Breast epithelium (tissue), 3 donors: ENCODE measurements at regions not wholly inside any gene's neighbourhood (a gene's known extent, or its start where the extent isn't known, plus 50 kb on each side); places are given as distances from the start of the nearest gene placed in this dataset.

ENCODE experiments used
- POLR2A ChIP-seq: fragments of 450-650 bp; IDR thresholded peaks from one replicate; pipeline ENCODE4 v1.6.1; 2016; ENCODE audit warnings: antibody characterized with exemption, mild to moderate bottlenecking, moderate library complexity
- POLR2AphosphoS5 ChIP-seq, 3 donors: sonication (generic); formaldehyde crosslinking; IDR thresholded peaks; one replicate each; pipeline ENCODE4 v1.6.1; 2017; ENCODE audit warnings: antibody characterized with exemption in 3 of 3
- TF ChIP-seq, protein P1 (sequence below), 3 donors: fragments of 450-650 bp; IDR thresholded peaks; one replicate each; pipeline ENCODE4 v1.5.1; 2016 to 2017; ENCODE audit warnings: antibody characterized with exemption in 3 of 3, mild to moderate bottlenecking in 3 of 3, moderate library complexity in 3 of 3

DNA sequence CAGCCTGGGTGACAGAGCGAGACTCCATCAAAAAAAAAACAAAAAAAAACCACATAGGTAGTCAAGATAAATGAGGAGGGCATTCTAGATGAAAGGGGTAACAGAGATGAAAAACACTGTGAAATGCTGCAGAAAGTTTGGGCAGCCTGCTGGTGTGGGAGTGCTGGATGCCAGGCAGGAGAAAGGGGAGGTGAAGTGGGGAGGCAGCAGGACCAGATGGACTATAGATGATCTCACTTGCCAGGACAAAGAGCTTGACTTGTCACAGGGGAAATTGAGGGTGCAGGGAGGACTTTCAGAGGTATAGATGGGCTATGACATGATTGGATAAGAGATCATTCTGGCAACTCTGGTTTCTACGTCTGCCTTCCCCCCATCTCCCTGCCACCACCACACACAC, 519.7 kb upstream of the ZFP42 start:
- TF ChIP-seq, protein P1, sequence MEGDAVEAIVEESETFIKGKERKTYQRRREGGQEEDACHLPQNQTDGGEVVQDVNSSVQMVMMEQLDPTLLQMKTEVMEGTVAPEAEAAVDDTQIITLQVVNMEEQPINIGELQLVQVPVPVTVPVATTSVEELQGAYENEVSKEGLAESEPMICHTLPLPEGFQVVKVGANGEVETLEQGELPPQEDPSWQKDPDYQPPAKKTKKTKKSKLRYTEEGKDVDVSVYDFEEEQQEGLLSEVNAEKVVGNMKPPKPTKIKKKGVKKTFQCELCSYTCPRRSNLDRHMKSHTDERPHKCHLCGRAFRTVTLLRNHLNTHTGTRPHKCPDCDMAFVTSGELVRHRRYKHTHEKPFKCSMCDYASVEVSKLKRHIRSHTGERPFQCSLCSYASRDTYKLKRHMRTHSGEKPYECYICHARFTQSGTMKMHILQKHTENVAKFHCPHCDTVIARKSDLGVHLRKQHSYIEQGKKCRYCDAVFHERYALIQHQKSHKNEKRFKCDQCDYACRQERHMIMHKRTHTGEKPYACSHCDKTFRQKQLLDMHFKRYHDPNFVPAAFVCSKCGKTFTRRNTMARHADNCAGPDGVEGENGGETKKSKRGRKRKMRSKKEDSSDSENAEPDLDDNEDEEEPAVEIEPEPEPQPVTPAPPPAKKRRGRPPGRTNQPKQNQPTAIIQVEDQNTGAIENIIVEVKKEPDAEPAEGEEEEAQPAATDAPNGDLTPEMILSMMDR (IDR thresholded peaks at IDR 0.05) = no peak
- TF ChIP-seq POLR2A (no peak), POLR2AphosphoS5 (IDR thresholded peaks at IDR 0.05) (no peak)
